ENCODE measurements at regions not wholly inside any gene's neighbourhood (a gene's known extent, or its start where the extent isn't known, plus 50 kb on each side); places are given as distances from the start of the nearest gene placed in this dataset.

DNA sequence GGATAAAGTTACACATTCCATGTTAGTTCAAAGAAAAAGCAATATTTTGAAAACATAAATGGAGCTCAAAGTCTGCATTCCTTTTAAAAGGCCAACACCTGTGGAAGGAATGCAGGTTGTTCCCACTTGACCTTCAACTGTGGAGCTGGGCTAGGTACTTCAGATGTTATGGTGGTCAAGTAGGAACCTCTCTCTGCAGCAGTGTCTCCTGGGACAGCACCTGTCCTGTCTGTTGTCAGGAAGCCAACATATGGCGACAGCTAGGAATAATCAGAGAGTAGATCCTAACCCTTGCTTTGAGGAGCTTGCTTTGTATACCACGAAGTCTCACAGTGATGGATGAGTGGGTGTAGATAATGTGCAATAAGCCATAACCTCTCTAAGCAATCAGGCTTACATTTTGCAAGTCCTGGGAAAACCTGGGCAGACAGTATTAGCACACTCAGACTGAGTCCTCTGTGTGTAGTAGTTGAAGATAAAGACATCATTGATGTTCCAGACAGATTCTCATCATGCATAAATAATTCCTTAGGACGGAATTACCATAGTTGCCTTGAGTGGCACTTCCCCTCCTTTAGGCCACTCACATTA, 347.5 kb downstream of the PRL start:
- no peak for TF ChIP-seq NRF1 (IDR thresholded peaks at IDR 0.05; ENCODE audit: low read depth, low read length)
- TF ChIP-seq, protein P1, sequence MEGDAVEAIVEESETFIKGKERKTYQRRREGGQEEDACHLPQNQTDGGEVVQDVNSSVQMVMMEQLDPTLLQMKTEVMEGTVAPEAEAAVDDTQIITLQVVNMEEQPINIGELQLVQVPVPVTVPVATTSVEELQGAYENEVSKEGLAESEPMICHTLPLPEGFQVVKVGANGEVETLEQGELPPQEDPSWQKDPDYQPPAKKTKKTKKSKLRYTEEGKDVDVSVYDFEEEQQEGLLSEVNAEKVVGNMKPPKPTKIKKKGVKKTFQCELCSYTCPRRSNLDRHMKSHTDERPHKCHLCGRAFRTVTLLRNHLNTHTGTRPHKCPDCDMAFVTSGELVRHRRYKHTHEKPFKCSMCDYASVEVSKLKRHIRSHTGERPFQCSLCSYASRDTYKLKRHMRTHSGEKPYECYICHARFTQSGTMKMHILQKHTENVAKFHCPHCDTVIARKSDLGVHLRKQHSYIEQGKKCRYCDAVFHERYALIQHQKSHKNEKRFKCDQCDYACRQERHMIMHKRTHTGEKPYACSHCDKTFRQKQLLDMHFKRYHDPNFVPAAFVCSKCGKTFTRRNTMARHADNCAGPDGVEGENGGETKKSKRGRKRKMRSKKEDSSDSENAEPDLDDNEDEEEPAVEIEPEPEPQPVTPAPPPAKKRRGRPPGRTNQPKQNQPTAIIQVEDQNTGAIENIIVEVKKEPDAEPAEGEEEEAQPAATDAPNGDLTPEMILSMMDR (IDR thresholded peaks at IDR 0.05), result no peak
